Kidney (tissue), 13 donors: ENCODE measurements at regions not wholly inside any gene's neighbourhood (a gene's known extent, or its start where the extent isn't known, plus 50 kb on each side); places are given as distances from the start of the nearest gene placed in this dataset.
"Not testable (repeated sequence)": the region's sequence is repeated elsewhere in the genome, so short reads cannot be mapped to it uniquely, and the experiment has no call there.

Source experiments
- DNase-seq, 5 donors: peaks; one replicate each; pipeline ENCODE4 v3.0.0-alpha.2; 2013 to 2020
- FAIRE-seq: peaks from 2 replicates; lab custom pipeline; 2012; peaks lifted over from hg19 to GRCh38; lab: Jason Lieb, UNC
- H3K27ac ChIP-seq, 2 donors: one replicate each; pipeline ENCODE4 v1.7.0; 2013; ENCODE audit warnings: low read depth in 2 of 2, low read length in 2 of 2, inconsistent platforms in 1 of 2
- H3K27me3 ChIP-seq: one replicate; pipeline ENCODE4 v1.7.1; 2013; ENCODE audit warnings: low read length, inconsistent platforms; ENCODE audit not compliant: control insufficient read depth, insufficient read depth
- H3K36me3 ChIP-seq, 3 donors: one replicate each; pipeline versions ENCODE4 v1.7.0 to v1.7.1; 2013; ENCODE audit warnings: low read length in 3 of 3, control low read depth in 1 of 3, inconsistent platforms in 1 of 3; ENCODE audit not compliant: insufficient read depth in 3 of 3, control insufficient read depth in 2 of 3
- H3K4me1 ChIP-seq, 3 donors: one replicate each; pipeline versions ENCODE4 v1.7.0 to v1.7.1; 2013; ENCODE audit warnings: low read length in 3 of 3, inconsistent platforms in 1 of 3, low read depth in 1 of 3; ENCODE audit not compliant: control insufficient read depth in 2 of 3, insufficient read depth in 2 of 3
- H3K4me3 ChIP-seq, 3 donors: one replicate each; pipeline versions ENCODE4 v1.7.0 to v1.8.1; 2013; ENCODE audit warnings: low read length in 3 of 3, control low read depth in 1 of 3, inconsistent platforms in 1 of 3
- H3K9ac ChIP-seq, 3 donors: one replicate each; pipeline versions ENCODE4 v1.7.0 to v1.7.1; 2013; ENCODE audit warnings: low read length in 3 of 3, control low read depth in 1 of 3, inconsistent platforms in 1 of 3
- H3K9me3 ChIP-seq, 3 donors: one replicate each; pipeline versions ENCODE4 v1.7.0 to v1.7.1; 2013; ENCODE audit warnings: low read length in 3 of 3, control low read depth in 1 of 3, inconsistent platforms in 1 of 3; ENCODE audit not compliant: control insufficient read depth in 2 of 3, insufficient read depth in 1 of 3
- intact Hi-C: fragments of 100-400 bp; cut with DNase I; formaldehyde crosslinking; loops from one replicate; pipeline ENCODE4 v1.11.1; 2022
- TF ChIP-seq, protein P1 (sequence below): IDR thresholded peaks from 3 replicates; pipeline ENCODE4 v1.5.1; 2012; ENCODE audit warnings: mild to moderate bottlenecking, moderate library complexity, borderline replicate concordance; ENCODE audit not compliant: insufficient read depth; ENCODE audit errors: extremely low read depth
- donor health status: control.
- donor health status: control.
- donor health status: control.
- donor health status: control.
- donor health status: control.
- donor health status: DM: yes; HTN: yes; CAD: no.
- donor health status: Normal renal cell carcinoma (clear cell type).

DNA sequence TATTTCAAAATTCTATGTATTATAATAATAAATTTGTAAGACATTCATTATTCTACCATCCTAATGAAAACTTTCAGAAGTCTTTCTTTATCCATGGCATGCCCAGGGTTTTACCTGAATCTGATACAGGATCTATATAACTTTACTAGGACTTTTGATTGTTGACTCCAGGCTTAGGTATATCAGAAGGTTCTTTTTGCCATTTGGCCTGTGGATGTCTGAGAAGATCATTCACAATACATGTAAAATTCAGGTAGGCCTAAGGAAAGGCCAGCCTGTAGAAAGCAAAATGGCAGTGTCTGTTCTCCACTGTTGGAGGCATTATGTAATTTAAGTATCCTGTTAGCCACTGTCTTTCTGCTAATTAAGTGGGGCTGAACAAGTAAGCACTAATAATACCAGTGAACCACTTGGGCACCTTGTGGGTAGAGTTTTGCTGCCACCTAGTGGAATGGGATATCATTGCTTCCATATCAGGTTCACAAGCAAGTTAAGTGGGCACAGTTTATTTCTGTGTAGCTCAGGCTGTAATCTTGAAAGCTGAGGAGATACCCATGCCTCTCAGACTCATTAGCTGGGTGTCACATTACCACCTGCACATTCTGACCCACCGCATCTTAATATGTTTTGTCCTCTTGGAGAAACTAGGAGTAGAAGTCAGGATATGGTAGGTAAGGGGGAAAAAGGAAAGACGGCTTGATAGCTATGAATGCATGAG lies 105.5 kb downstream of the SEPTIN7 start:
- intact Hi-C loops, result loop anchor here (10.0 kb wide), 1 partner anchor 192 kb away; no protein-coding TSS in a partner anchor
- H3K9me3 ChIP-seq, result no peaks in the 10 kb centered on the region
- no peak overlapping the region for H3K4me3 ChIP-seq
- peaks cover 0 to 5% (median 2%) of the 10 kb centered on the region in 3 donors for H3K36me3 ChIP-seq
- no peaks in the 10 kb centered on the region for H3K27me3 ChIP-seq
- no peak overlapping the region for H3K9ac ChIP-seq
- no peak overlapping the region for H3K27ac ChIP-seq
- DNase-seq, result peak in 4 of 5 donors; percentile 72 to 89 (median 84)
- FAIRE-seq, result peak; percentile 38
- no peaks in the 10 kb centered on the region for H3K4me1 ChIP-seq
- TF ChIP-seq, protein P1, sequence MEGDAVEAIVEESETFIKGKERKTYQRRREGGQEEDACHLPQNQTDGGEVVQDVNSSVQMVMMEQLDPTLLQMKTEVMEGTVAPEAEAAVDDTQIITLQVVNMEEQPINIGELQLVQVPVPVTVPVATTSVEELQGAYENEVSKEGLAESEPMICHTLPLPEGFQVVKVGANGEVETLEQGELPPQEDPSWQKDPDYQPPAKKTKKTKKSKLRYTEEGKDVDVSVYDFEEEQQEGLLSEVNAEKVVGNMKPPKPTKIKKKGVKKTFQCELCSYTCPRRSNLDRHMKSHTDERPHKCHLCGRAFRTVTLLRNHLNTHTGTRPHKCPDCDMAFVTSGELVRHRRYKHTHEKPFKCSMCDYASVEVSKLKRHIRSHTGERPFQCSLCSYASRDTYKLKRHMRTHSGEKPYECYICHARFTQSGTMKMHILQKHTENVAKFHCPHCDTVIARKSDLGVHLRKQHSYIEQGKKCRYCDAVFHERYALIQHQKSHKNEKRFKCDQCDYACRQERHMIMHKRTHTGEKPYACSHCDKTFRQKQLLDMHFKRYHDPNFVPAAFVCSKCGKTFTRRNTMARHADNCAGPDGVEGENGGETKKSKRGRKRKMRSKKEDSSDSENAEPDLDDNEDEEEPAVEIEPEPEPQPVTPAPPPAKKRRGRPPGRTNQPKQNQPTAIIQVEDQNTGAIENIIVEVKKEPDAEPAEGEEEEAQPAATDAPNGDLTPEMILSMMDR, result peak; percentile 92

- Histone ChIP-seq H3K9ac (no peak overlapping the region), H3K36me3 (peaks cover 0 to 5% (median 0%) of the 10 kb centered on the region in 3 donors), H3K27me3 (no peaks in the 10 kb centered on the region), H3K4me1 (no peaks in the 10 kb centered on the region), H3K4me3 (no peak overlapping the region), H3K9me3 (no peaks in the 10 kb centered on the region), H3K27ac (no peak overlapping the region)
- no peak for DNase-seq
- intact Hi-C loops, result loop anchor here (10.0 kb wide), 1 partner anchor 194 kb away; no protein-coding TSS in a partner anchor
- FAIRE-seq, result no peak
- TF ChIP-seq, protein P1, result no peak
Observed at GRCh38 chr7:35908331-35909216, 107.7 kb downstream of the SEPTIN7 start.

DNA sequence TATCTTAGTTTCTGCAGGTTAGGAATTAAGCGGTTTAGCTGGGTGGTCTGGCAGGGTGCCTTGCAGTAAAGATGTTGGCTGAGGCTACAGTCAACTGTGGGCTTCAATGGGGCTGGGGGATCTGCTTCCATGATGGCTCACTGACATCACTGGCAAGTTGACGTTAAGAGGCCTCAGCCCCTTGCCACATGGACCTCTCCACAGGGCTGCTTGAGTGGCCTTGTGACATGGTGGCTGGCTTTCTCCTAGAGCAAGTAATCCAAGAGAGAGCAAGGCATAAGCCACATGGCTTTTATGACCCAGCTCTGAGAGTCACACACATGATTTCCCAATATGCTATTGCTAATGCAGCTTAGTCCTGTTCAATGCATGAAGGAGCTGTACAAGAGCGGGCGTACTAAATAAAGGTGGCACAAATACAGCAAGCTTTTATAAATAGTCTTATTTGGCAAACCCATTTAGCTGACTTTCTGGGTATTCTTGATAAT lies 109.1 kb downstream of the SEPTIN7 start:
- H3K27me3 ChIP-seq, result no peaks in the 10 kb centered on the region
- no peaks in the 10 kb centered on the region for H3K9me3 ChIP-seq
- TF ChIP-seq, protein P1, result no peak
- FAIRE-seq (no peak), DNase-seq (no peak)
- H3K4me3 ChIP-seq, result no peak overlapping the region
- no peaks in the 10 kb centered on the region for H3K4me1 ChIP-seq
- no peak overlapping the region for H3K9ac ChIP-seq
- H3K36me3 ChIP-seq, result peaks cover 0 to 5% (median 0%) of the 10 kb centered on the region in 3 donors
- no peak overlapping the region for H3K27ac ChIP-seq
- intact Hi-C loops, result loop anchor here (10.0 kb wide), 1 partner anchor 195 kb away; no protein-coding TSS in a partner anchor

DNA sequence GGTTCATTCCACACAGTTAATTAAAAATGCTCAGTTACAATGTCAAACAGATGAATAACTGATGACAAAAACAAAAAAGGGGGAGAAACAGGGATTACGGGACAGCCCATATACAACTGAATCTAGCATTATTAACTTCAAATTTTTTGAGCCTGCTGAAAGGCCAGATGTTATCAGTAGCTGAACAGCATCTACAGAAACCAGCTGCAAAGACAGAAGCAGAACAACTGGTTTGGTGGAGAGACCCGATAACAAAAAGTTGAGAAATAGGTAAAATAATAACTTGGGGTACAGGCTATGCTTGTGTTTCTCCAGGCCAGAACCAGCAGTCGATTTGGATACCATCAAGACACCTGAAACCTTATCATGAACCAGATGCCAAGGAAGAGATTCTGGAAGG lies 109.8 kb downstream of the SEPTIN7 start:
- intact Hi-C loops, result not testable (repeated sequence)

GRCh38 chr7:35913350-35913749 lies 112.5 kb downstream of the SEPTIN7 start:
- H3K9ac ChIP-seq, H3K4me3 ChIP-seq, H3K27ac ChIP-seq, intact Hi-C loops, FAIRE-seq, H3K27me3 ChIP-seq, H3K4me1 ChIP-seq, H3K9me3 ChIP-seq, DNase-seq, H3K36me3 ChIP-seq: not testable (repeated sequence)

More for the DNA sequence above, 109.8 kb downstream of the SEPTIN7 start:
- H3K36me3 ChIP-seq, H3K27ac ChIP-seq, H3K9ac ChIP-seq, DNase-seq, FAIRE-seq, H3K4me3 ChIP-seq, H3K9me3 ChIP-seq, H3K4me1 ChIP-seq, H3K27me3 ChIP-seq: not testable (repeated sequence)
